MG63 (cell line): ENCODE measurements at regions not wholly inside any gene's neighbourhood (a gene's known extent, or its start where the extent isn't known, plus 50 kb on each side); places are given as distances from the start of the nearest gene placed in this dataset.
A peak's percentile ranks its signal among the peaks of the same experiment; 100 is the strongest.

Experiments used
- DNase-seq: peaks from one replicate; pipeline ENCODE4 v3.0.0-alpha.2; 2020
- H3K27me3 ChIP-seq: fragments of 250-450 bp; sonication (Bioruptor Pico); 2 replicates; pipeline ENCODE4 v1.5.1; 2020; ENCODE audit warnings: mild to moderate bottlenecking, moderate library complexity
- H3K36me3 ChIP-seq: fragments of 250-450 bp; sonication (Bioruptor Pico); 2 replicates; pipeline ENCODE4 v1.5.1; 2020; ENCODE audit warnings: mild to moderate bottlenecking, moderate library complexity
- H3K4me3 ChIP-seq: fragments of 250-450 bp; sonication (Bioruptor Pico); 2 replicates; pipeline ENCODE4 v1.5.1; 2020; ENCODE audit warnings: mild to moderate bottlenecking, moderate library complexity
- H3K9me3 ChIP-seq: fragments of 250-450 bp; sonication (Bioruptor Pico); 2 replicates; pipeline ENCODE4 v1.5.1; 2020; ENCODE audit warnings: mild to moderate bottlenecking, moderate library complexity

DNA sequence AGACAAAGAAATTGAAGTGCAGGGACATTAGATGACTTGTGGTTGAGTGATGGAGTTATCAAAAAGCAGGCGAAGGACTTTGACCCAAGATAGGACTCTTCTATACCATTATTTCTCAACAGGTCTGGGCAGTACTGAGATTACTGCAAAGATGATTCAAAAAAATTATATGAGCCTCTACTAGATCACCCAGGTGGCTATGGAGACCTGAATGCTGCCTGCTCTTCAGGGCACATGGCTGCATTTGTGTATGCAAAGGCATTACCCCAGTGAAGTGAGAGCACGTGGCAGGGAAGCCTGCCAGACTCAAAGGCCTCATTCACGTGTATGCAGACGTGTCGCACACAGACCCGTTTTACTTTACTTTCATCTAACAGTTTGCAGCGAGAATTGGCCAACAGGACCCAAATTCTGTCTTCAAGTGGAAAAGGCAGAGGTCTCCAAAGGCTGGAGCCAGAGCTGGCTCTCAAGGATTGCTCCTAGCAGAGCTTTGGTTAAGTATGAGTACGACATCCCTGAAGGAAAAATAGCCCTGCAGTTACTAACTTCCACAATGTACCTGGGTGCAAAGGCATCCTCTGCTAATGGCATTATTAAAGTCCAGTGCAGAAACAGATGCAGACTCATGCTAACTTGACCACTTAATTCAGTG is 113.8 kb upstream of the ARMC2 start:
- Histone ChIP-seq H3K27me3 (no peaks in the 10 kb centered on the region), H3K4me3 (no peak overlapping the region), H3K36me3 (no peaks in the 10 kb centered on the region), H3K9me3 (no peaks in the 10 kb centered on the region)
- no peak for DNase-seq

DNA sequence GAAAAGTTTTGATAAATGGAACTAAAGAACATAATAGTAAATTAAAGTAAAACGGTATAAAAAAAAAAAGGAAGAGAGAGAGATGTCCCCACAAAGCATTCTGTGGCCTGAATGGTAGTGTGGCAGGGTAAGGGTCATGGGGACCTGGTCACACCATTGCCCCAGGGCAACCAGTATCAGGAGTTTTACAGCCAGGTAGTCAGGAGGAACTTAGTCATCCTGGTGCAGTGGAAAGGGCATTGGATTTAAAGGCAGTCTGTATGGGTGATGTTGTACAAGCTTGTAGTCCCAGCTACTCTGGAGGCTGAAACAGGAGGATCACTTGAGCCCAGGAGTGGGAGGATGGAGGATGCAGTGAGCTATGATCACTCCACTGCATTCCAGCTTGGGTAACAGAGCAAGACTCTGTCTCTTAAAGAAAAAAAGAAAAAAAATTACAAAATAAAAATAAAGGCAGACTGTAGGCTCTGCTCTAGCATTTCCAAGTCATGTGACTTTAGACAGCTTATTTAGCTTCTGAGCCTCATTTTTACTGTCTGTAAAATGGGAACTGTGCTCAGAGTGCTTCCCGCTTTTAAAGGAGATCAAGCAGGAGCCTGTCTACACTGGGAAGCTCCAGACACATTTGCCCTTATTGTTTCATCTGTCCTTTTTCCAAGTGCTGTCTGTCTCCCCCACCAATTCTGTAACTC is 112.8 kb upstream of the ARMC2 start:
- no peaks in the 10 kb centered on the region for H3K36me3 ChIP-seq
- H3K27me3 ChIP-seq = no peaks in the 10 kb centered on the region
- H3K4me3 ChIP-seq = no peak overlapping the region
- no peaks in the 10 kb centered on the region for H3K9me3 ChIP-seq
- no peak for DNase-seq

DNA sequence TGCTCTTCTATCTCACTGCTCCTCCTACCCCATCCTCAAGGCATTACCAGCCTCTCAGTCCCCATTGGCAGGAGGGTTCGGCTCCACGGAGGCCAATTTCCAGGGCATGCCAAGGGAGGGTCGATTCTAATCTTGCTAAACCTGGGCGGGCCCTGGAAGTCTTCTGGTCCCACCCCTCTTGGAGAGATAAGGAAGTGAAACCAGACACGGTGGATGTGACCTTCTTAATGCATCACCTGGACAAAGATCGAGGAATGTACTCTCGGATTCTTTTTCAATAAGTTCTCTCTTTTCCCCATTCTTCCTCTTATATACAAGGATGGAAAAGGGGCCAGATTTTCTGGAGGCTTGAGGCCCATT is 112.2 kb upstream of the ARMC2 start:
- Histone ChIP-seq H3K4me3 (no peak overlapping the region), H3K36me3 (no peaks in the 10 kb centered on the region), H3K9me3 (no peaks in the 10 kb centered on the region), H3K27me3 (no peaks in the 10 kb centered on the region)
- no peak for DNase-seq

DNA sequence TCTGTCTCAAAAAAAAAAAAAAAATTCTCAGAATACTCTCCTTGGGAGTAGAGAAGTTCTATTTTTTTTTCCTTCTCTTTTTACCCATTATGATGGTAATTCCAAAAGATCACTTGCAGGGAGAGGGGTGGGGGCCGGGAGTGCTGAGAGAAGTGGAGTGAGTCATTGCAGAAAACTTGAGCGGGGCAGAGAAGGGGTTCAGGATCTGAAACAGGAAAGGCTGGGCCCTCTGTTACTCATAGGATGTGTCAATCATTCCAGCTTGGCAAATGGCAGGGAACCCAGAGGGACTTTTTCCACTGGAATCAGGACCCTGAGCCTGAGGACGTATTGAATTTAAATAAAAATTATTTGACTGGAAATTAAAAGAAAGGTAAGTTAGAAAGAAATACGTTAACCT is 111.4 kb upstream of the ARMC2 start:
- Histone ChIP-seq H3K36me3 (no peaks in the 10 kb centered on the region), H3K4me3 (no peak overlapping the region), H3K9me3 (no peaks in the 10 kb centered on the region), H3K27me3 (no peaks in the 10 kb centered on the region)
- DNase-seq = peak; percentile 87

DNA sequence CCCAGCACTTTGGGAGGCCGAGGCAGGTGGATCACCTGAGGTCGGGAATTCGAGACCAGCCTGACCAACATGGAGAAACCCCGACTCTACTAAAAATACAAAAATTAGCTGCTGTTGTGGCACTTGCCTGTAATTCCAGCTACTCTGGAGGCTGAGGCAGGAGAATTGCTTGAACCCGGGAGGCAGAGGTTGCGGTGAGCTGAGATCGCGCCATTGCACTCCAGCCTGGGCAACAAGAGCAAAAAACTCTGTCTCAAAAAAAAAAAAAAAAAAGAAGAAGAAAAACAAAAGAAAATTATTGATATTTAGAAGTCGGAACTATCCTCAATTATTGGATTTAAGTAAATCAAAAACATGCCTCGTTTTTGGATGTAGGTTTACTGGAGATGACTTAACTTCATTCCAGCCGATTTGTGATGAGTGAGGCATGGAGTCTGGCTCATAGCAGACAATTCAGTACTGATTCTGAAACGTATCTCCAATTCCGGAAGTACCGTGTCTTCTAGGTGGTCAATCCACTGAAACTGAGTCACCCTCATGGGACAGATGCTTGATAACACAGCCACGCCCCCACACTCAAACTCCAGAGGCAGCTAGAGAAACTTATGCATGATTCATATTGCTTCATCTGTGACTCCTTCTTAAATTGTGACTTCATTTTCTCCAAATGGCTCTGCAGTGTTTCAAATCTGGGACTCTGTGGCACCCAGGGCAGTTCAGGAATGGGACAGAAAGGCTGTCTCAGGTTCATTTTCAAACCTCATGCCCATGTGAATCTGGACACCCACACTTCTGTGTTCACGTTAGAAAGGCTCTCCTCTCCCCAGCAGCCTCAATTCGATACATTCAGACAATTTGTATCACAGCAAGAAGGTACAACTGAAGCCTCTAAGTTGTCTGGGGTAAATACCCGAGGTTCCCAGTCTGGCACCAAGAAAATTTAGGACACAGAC is 110.4 kb upstream of the ARMC2 start:
- Histone ChIP-seq H3K27me3 (no peaks in the 10 kb centered on the region), H3K4me3 (no peak overlapping the region), H3K9me3 (no peaks in the 10 kb centered on the region), H3K36me3 (no peaks in the 10 kb centered on the region)
- DNase-seq = peak; percentile 89

DNA sequence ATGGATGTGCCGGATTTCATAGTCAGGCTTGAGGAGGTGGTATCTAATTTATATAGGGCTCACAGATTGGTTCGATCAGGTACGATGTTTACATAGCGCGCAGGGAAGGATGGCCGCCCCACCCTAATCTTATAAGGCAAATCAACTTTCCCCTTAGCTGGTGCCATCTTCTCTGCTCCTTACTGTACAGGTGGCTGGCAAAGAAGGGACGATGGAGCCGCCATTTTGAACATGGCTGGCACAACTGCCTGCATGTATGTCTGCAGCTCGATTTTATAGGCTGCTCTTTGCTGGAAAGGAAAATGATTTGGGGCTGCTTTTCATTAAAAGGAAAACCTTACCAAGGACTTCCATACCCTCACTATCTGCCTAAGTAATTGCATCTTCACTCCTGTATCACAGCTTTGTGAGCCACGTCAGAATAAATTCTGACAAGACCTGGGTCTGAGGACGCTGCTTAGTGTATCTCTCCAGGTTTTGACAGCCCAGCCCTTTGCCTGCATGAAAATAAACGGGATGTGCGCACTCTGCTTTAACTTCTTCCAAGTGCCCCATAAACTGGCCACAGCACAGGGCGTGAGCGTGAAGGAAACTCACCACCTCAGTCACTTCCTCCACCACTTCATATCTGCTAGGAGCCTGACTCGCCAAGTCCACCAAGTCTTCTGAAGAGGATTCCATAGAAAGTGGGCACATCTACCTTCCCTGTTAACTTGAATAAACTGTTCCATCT is 109.4 kb upstream of the ARMC2 start:
- H3K4me3 ChIP-seq = no peak overlapping the region
- H3K27me3 ChIP-seq = no peaks in the 10 kb centered on the region
- no peaks in the 10 kb centered on the region for H3K36me3 ChIP-seq
- DNase-seq = no peak
- H3K9me3 ChIP-seq = no peaks in the 10 kb centered on the region

DNA sequence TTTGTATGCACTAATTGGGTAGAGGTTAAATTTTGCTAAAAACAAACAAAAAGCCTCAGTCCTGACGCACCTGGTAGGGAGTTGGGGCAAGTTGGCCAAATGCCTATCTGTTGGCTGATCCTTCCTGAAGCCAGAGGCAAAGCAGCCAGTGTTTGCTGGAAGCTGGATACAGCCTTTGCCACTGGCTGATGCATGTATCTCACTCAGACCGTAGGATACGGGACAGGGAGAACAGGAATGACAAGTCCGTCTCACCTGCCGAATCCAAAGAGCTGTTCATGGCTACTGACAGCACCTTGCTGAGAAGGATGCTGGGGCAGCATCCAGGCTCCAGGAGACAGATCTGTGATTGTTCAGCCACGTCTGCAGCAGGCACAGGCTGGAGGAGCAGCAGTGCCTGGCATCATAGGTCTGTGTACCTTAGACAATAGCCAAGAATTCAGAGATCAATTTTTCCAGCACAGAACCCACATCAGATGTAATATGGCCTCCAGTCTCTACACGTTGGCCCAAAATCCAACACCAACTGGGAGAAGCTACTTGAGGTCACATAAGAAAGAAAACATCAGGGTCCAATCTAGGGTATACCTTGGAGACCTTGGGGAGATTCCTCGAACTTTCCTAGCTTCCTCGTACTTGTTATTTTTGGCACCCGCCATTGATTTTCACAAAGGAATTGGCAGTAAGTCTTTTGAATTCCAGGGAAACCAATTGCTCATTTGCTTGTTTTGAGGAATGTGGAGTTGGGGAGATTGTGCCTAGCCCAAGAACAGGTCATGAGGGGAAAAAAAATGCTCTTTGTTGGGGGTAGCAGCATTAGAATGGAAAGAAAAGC is 108.5 kb upstream of the ARMC2 start:
- Histone ChIP-seq H3K36me3 (no peaks in the 10 kb centered on the region), H3K27me3 (no peaks in the 10 kb centered on the region), H3K4me3 (no peak overlapping the region), H3K9me3 (no peaks in the 10 kb centered on the region)
- no peak for DNase-seq

DNA sequence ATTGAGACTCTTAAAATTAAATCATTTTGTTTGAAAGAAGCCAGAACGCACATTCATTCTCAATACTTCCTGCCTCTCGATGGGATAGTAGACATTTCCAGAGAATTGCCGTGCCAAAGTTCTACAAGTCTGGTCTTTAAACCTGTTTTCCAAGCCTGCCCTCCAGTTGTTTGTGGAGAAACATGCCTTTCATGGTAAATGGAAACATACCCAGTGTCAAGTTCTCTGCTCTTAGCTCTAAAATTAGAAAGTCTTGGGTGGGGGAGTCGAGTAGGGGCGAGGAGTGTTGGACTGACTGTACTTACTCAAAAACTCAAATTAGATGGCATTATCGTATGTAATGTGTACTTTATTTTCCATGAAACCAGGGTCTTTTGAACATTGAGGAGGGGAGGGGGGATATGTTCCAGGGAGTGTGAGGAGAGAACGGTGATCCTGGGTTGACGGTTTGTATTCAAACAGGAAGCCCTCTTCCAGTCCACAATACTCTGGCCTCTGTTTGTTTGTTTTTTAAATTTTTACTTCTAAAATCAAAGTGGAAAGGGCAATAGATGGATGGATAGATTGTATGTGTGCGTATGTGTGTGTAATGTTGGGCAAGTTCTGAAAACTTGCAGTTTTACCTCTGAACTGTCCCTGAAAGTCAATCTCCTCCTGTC is 106.8 kb upstream of the ARMC2 start:
- no peaks in the 10 kb centered on the region for H3K27me3 ChIP-seq
- no peak for DNase-seq
- H3K9me3 ChIP-seq = no peaks in the 10 kb centered on the region
- H3K4me3 ChIP-seq = no peak overlapping the region
- H3K36me3 ChIP-seq = no peaks in the 10 kb centered on the region

DNA sequence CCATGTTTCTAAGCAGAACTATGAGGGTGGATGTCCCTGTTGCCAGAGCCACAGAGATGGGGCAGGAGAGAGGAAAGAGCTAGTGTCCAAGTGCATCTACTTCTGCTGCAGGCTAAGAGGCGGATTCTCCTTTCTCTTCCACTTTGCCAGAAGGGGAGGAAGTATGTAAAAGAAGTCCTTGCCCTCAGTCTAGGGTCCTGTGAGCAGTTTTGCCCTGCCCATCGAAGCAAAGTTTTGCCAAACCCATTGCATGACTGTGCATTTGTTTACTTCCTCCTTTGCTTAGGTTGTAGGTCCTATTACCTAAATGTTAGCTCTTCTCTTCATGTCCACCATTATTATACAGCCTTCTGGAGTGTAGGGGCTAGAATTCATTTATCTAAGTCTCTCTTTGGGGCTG is 106.2 kb upstream of the ARMC2 start:
- DNase-seq = peak; percentile 7
- Histone ChIP-seq H3K9me3 (no peaks in the 10 kb centered on the region), H3K4me3 (no peak overlapping the region), H3K36me3 (no peaks in the 10 kb centered on the region), H3K27me3 (no peaks in the 10 kb centered on the region)

DNA sequence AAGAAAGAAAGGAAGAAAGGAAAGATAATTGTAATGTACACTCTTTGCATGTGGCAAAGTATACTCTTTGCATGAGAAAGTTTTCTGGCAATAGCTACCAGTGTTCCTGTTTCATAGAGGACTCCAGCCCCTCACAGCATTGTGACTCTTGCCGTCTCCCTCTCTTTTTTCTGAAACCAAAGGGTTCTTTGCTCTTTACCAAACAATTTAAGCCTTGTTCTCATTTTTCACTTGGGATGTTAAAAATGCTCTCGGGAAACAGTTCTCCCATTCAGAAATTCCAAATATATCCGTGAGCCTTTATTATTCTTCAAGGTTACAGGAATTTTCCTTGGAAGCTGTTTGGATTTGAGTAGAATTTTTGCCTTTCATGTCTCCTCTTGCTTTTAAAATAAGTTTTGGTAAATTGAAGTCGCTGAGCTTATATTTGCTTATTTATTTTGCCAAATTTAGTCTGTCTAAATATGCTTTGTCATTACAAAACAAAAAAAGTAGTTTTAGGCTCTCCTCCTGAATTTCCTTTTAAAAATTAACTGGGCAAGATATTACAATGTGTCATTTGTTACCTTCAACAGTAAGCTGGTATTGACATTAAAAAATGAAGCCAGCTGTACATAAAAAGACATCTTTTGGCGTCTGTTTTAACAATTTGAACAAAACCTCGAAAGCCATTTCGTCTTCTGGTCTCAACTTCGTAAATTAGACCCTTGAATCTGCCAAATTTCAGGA is 103.8 kb upstream of the ARMC2 start:
- no peaks in the 10 kb centered on the region for H3K27me3 ChIP-seq
- H3K4me3 ChIP-seq = no peak overlapping the region
- no peak for DNase-seq
- H3K9me3 ChIP-seq = no peaks in the 10 kb centered on the region
- H3K36me3 ChIP-seq = no peaks in the 10 kb centered on the region

DNA sequence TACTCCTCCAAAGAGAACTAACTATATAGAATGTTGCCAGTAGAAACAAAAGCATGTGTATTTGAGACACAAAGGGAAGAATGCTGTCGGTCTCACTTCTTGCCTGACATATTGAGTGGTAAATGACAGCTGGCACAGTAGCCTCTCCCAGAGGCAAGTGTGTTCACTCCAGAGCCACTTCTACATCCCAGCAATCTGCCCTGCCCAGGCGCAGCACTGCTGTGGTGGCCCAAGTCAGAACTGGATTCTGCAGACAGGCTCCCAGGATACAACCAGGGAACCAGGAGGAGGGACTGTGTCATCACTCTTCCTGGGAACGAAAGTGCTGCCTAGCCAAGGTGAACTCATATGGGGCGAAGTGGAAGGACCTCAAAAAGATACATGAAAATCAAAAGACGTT is 103.2 kb upstream of the ARMC2 start:
- Histone ChIP-seq H3K36me3 (no peaks in the 10 kb centered on the region), H3K9me3 (no peaks in the 10 kb centered on the region), H3K4me3 (no peak overlapping the region), H3K27me3 (no peaks in the 10 kb centered on the region)
- no peak for DNase-seq

DNA sequence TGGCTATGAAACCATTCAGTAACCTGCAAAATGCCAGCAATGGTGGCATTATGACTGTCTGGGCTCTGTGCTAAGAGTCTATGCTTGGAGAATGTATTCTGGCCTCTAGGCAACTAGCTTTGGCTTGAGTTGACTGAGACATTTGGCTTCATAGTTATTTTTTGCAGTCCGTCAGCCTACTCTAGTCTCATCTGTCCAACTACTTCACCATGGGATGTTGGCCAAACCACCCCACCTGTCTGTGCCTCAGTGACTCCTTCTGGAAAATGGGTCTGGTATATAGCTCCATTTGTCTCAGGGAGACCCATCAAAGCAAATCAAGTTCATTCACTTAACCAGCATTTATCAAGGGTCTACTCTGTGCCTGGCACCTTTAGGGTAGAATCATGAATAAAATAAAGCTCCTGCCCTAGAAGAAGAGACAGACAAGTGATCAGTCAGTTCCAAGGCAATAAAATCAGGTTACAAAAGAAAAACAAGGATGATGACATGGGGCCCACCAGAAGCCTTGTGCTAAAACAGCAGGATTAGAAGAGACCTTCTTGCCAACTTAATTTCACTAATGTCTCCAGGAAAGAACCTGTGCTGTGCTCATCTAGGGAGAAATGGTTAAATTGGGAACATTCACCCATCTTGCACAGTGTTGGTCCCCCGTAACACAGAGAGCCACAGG is 102.4 kb upstream of the ARMC2 start:
- no peak for DNase-seq

DNA sequence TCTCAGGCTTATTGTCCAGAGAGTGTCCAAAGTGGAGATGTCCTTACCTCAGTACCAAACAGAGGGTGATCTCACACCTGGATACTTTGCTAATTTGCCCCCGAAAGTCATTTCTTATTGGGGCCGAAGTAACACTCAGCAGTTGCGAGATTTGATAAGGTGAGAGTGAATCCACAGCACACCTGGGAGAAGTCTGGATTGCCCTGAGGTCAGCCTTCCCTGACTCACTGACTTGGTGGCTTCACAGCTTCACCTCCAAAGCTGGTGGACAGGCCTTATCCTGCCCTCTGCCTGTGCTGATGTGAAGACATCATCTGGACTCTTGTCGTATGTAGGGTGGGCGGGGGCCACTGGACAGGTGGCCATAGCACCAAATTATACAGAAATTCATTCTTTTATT is 101.9 kb upstream of the ARMC2 start:
- no peak for DNase-seq
- Histone ChIP-seq H3K27me3 (no peaks in the 10 kb centered on the region), H3K36me3 (no peaks in the 10 kb centered on the region), H3K4me3 (no peak overlapping the region), H3K9me3 (no peaks in the 10 kb centered on the region)

More for the DNA sequence above, 102.4 kb upstream of the ARMC2 start:
- Histone ChIP-seq H3K27me3 (no peaks in the 10 kb centered on the region), H3K36me3 (no peaks in the 10 kb centered on the region), H3K4me3 (no peak overlapping the region), H3K9me3 (no peaks in the 10 kb centered on the region)

DNA sequence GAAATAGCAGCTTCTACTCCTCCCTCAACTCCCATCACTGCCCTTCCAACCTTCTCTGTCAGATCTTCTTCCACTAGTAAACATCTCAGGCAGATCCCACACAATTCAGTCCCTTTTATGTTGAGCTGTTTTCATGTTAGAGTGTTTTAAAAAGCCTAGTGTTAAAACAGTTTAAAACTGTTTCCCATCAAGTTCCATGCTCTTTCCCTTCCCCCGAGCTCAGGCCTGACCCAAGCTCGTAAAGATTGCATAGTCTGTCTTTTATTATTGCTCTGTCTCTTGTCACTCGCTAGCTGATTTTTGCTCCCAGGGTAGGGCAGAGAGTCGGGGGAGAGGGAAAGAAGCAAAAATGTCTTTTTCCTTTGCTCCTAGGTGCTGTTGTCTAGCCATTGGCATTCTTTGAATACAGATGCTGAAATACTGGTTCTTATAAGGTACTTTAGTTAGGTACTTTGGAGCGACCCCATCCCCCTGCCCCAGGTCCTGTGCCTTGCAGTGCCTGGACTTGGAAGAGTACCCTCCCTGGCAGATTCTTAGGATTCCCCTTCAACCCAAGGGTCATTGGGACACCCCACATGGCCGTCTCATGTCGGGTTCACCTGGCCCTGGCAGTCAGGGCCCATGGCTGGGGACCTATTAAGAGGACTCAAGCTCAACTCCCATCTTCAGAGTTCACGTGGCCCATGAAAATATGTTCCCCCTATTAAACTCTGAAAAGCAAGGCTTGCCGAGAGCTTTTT is 101.2 kb upstream of the ARMC2 start:
- no peaks in the 10 kb centered on the region for H3K36me3 ChIP-seq

More for the DNA sequence above, 101.2 kb upstream of the ARMC2 start:
- Histone ChIP-seq H3K27me3 (no peaks in the 10 kb centered on the region), H3K4me3 (no peak overlapping the region), H3K9me3 (no peaks in the 10 kb centered on the region)
- DNase-seq = no peak
